Ovary (tissue), 7 donors: ENCODE measurements at regions not wholly inside any gene's neighbourhood (a gene's known extent, or its start where the extent isn't known, plus 50 kb on each side); places are given as distances from the start of the nearest gene placed in this dataset.

ENCODE experiments used
- DNase-seq, 5 donors: peaks; one replicate each; pipeline ENCODE4 v3.0.0-alpha.2; 2019 to 2020
- H3K27ac ChIP-seq, 2 donors: fragments of 200-600 bp; one replicate each; pipeline versions ENCODE4 v1.5.1 to v1.8.0; 2019 to 2022
- H3K27me3 ChIP-seq: fragments of 200-600 bp; one replicate; pipeline ENCODE4 v1.8.0; 2022
- H3K36me3 ChIP-seq: fragments of 200-600 bp; sonication (generic); one replicate; pipeline ENCODE4 v1.5.1; 2019
- H3K4me1 ChIP-seq: one replicate; pipeline ENCODE4 v1.8.1; 2013; ENCODE audit warnings: mild to moderate bottlenecking, moderate library complexity; ENCODE audit not compliant: insufficient read depth
- H3K4me3 ChIP-seq: fragments of 200-600 bp; sonication (generic); one replicate; pipeline ENCODE4 v1.5.1; 2017
- H3K9me3 ChIP-seq, 2 donors: fragments of 200-600 bp in 1 of 2; sonication (generic) in 1 of 2; one replicate each; pipeline versions ENCODE4 v1.5.1 to v1.8.1; 2013 to 2019; ENCODE audit warnings: mild to moderate bottlenecking in 1 of 2, moderate library complexity in 1 of 2
- CTCF ChIP-seq, 3 donors: fragments of 450-650 bp in 2 of 3; fragments of 200-600 bp in 1 of 3; IDR thresholded peaks; one replicate each; pipeline versions ENCODE4 v1.5.1 to v1.8.0; 2016 to 2022; ENCODE audit warnings: antibody characterized with exemption in 3 of 3, mild to moderate bottlenecking in 1 of 3
- EP300 ChIP-seq: sonication (generic); formaldehyde crosslinking; IDR thresholded peaks from one replicate; pipeline ENCODE4 v1.6.1; 2017; ENCODE audit warnings: antibody characterized with exemption
- POLR2A ChIP-seq: fragments of 450-650 bp; IDR thresholded peaks from one replicate; pipeline ENCODE4 v1.6.1; 2017; ENCODE audit warnings: antibody characterized with exemption, mild to moderate bottlenecking, moderate library complexity
- WGBS, 3 donors: extraction: QIAGEN DNeasy Blood & Tissue Kit in 1 of 3; methylation state at CpG; one replicate each; pipeline versions ENCODE4 v1.1.5 to v1.1.7; 2013 to 2017; 5-methylcytosine and 5-hydroxymethylcytosine counted together
- intact Hi-C, 4 donors: fragments of 100-400 bp; cut with DNase I; formaldehyde crosslinking; loops; one replicate each; pipeline versions ENCODE4 v1.11.0 to v1.15.1; 2022 to 2023
- donor health status: DM: no; HTN: no; CAD: no; lungs with moderate emphysema.
- donor health status: DM: no; HTN: no; CAD: no.
- donor health status: Bipolar disorder and iron deficiency.
- donor health status: DM: no; HTN: no; CAD: no.
- donor health status: DM: yes; HTN: yes; CAD: no.

- intact Hi-C loops: no loop called here
Measured at GRCh38 chr16:5580772-5581171, 483.2 kb upstream of the EEF2KMT start.

GRCh38 chr16:5580296-5580695, 482.7 kb upstream of the EEF2KMT start:
- 64 to 70% (median 70%) methylated on average over 7 to 8 of the region's 8 CpGs for WGBS, 3 donors

More at GRCh38 chr16:5580772-5581171, 483.2 kb upstream of the EEF2KMT start:
- Histone ChIP-seq H3K27ac (no peak overlapping the region), H3K4me3 (no peak overlapping the region), H3K36me3 (no peaks in the 10 kb centered on the region), H3K9me3 (no peaks in the 10 kb centered on the region), H3K27me3 (no peaks in the 10 kb centered on the region), H3K4me1 (no peaks in the 10 kb centered on the region)
- no peak for DNase-seq
- TF ChIP-seq EP300 (no peak), CTCF (IDR thresholded peaks at IDR 0.05) (no peak), POLR2A (no peak)
- WGBS, 3 donors: 68 to 76% (median 71%) methylated on average over 6 of the region's 6 CpGs

GRCh38 chr16:5578980-5579379, 481.4 kb upstream of the EEF2KMT start:
- TF ChIP-seq POLR2A (no peak), EP300 (no peak), CTCF (IDR thresholded peaks at IDR 0.05) (no peak)
- Histone ChIP-seq H3K36me3 (no peaks in the 10 kb centered on the region), H3K27me3 (no peaks in the 10 kb centered on the region), H3K4me1 (no peaks in the 10 kb centered on the region), H3K4me3 (no peak overlapping the region), H3K9me3 (no peaks in the 10 kb centered on the region), H3K27ac (no peak overlapping the region)
- whole genome bisulfite sequencing, 3 donors: 65 to 84% (median 81%) methylated on average over 7 of the region's 7 CpGs
- intact Hi-C loops: no loop called here
- no peak for DNase-seq

More at GRCh38 chr16:5580296-5580695, 482.7 kb upstream of the EEF2KMT start:
- Histone ChIP-seq H3K4me3 (no peak overlapping the region), H3K9me3 (no peaks in the 10 kb centered on the region), H3K27ac (no peak overlapping the region), H3K36me3 (no peaks in the 10 kb centered on the region), H3K4me1 (no peaks in the 10 kb centered on the region), H3K27me3 (no peaks in the 10 kb centered on the region)
- TF ChIP-seq EP300 (no peak), POLR2A (no peak), CTCF (IDR thresholded peaks at IDR 0.05) (no peak)
- intact Hi-C loops: no loop called here
- DNase-seq: no peak

DNA sequence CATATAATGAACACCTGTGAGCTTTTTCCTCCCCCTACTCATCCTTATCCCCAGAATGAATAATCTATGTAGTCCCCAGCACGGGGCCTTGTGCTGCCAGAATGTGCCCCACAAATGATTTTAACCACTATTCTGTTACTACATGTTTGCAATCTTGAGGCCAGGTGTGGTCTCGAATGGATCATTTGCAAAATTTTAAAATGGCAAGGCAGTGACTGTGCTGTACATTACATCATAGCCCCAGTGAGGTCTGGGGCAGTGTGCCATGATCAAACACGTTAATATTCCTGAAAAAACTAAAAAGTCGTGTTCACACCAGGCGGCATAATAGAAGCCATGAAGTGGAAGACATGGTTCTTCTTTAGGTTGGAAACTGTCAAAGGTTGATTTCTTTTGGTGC, 479.9 kb upstream of the EEF2KMT start:
- Histone ChIP-seq H3K4me1 (no peaks in the 10 kb centered on the region), H3K27me3 (no peaks in the 10 kb centered on the region), H3K9me3 (no peaks in the 10 kb centered on the region), H3K4me3 (no peak overlapping the region), H3K36me3 (no peaks in the 10 kb centered on the region), H3K27ac (no peak overlapping the region)
- 69 to 81% (median 70%) methylated on average over 5 of the region's 5 CpGs for WGBS, 3 donors
- no peak for DNase-seq
- intact Hi-C loops: no loop called here
- TF ChIP-seq CTCF (IDR thresholded peaks at IDR 0.05): no peak
- no peak for TF ChIP-seq EP300
- no peak for TF ChIP-seq POLR2A
